Skin epidermis (tissue), 12 donors: ENCODE measurements at regions not wholly inside any gene's neighbourhood (a gene's known extent, or its start where the extent isn't known, plus 50 kb on each side); places are given as distances from the start of the nearest gene placed in this dataset.
"Not testable (repeated sequence)": the region's sequence is repeated elsewhere in the genome, so short reads cannot be mapped to it uniquely, and the experiment has no call there.

Source experiments
- H3K27ac ChIP-seq, 21 experiments: fragments of 200-600 bp; sonication (generic) in 11 of 21; one replicate each; pipeline ENCODE4 v1.5.0; 2020; ENCODE audit warnings: mild to moderate bottlenecking in 3 of 21, inconsistent platforms in 2 of 21, moderate library complexity in 2 of 21
- H3K4me3 ChIP-seq, 7 experiments: fragments of 200-600 bp; sonication (generic) in 2 of 7; one replicate each; pipeline ENCODE4 v1.5.0; 2020; ENCODE audit warnings: inconsistent platforms in 2 of 7, mild to moderate bottlenecking in 2 of 7, moderate library complexity in 1 of 7

- Histone ChIP-seq H3K4me3 (no peak overlapping the region), H3K27ac (no peak overlapping the region)
Measured at GRCh38 chr9:11103525-11103924, 490.7 kb upstream of the PTPRD start.

GRCh38 chr9:11107196-11107595, 494.4 kb upstream of the PTPRD start:
- Histone ChIP-seq H3K27ac (no peak overlapping the region), H3K4me3 (no peak overlapping the region)

GRCh38 chr9:11128156-11128555, 515.4 kb upstream of the PTPRD start:
- Histone ChIP-seq H3K27ac (no peak overlapping the region), H3K4me3 (no peak overlapping the region)

- H3K4me3 ChIP-seq: no peak overlapping the region
- H3K27ac ChIP-seq: no peak overlapping the region
Measured at GRCh38 chr9:11135851-11136250, 523.0 kb upstream of the PTPRD start.

DNA sequence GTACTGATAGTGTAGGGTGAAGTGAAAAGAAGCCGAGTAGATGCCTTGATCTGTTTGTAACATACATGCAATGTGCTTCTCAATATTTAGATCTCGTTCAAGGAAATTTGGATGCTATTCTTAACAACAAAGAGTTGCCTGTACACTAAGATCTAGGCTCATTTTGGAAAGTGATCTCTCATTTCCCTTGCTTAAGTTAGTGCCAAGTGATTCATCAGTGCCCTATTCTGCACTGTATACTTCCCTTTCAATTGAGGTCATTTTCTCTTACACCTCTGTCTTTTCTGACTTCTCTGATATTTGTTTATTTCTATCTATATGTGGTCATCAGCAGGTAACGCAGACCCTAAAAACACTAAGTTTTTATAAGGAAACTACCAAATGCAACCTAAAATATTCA, 528.6 kb upstream of the PTPRD start:
- no peak overlapping the region for H3K4me3 ChIP-seq

GRCh38 chr9:11142965-11143738, 530.4 kb upstream of the PTPRD start:
- H3K4me3 ChIP-seq: no peak overlapping the region
- no peak overlapping the region for H3K27ac ChIP-seq

More for the DNA sequence above, 528.6 kb upstream of the PTPRD start:
- H3K27ac ChIP-seq: no peak overlapping the region

DNA sequence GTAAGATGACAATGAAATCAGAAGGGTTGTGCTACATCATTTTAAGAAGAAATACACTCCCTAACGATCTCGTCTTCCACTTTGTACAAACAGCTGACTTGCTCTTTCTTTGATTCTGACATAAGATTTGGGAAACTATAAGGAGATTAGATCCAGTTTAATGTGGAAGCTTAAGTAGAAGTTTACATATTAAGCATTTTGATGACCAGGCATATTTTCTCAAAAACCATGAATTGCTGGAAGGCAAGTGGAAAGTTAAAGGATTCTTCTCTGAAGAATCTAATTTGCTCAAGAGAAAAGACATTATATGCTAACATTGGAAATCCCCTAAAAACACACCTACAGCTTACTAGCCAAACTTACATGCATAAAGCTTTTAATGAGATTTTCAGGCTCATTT, 531.9 kb upstream of the PTPRD start:
- H3K27ac ChIP-seq: no peak overlapping the region

DNA sequence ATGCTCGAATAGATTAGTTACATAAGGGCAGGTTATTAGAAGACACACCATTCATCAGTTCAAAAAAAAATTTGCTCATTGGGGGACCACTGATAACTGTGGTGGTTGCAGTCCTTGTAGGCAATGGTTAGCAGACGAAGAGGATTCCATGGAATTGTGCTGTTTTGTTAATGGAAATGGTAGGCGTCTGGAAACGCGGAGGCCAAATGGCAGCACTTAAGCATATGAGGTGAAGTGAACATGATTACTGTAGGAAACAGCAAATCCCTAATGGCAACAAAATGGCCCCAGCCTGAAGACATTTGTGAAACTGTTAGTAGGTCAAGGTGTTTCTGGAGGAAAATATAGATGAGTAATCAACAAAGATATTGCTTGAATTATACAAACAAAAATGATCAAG, 535.4 kb upstream of the PTPRD start:
- H3K4me3 ChIP-seq: no peak overlapping the region
- H3K27ac ChIP-seq: no peak overlapping the region

More for the DNA sequence above, 531.9 kb upstream of the PTPRD start:
- no peak overlapping the region for H3K4me3 ChIP-seq

- H3K4me3 ChIP-seq: no peak overlapping the region
Measured at GRCh38 chr9:11149065-11149464, 536.3 kb upstream of the PTPRD start.

GRCh38 chr9:11158063-11158462, 545.3 kb upstream of the PTPRD start:
- no peak overlapping the region for H3K4me3 ChIP-seq
- no peak overlapping the region for H3K27ac ChIP-seq

More at GRCh38 chr9:11149065-11149464, 536.3 kb upstream of the PTPRD start:
- no peak overlapping the region for H3K27ac ChIP-seq

DNA sequence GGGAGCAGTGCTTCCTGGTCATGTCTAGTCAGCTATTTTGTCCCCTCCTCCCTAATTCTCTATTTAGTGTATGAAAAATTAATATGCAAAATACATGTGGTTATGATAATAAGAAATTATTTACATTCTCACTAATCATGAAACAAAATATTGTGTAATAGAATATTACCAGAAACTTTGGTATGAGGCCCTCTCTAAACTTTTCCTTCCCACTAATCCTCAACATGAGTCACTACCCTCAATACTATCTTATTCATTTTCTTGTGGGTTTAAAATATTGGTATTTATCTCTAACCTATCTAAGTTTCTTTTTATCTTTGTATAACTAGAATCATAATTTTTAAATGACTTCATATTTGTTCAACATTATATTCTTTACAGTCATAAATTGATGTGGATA, 545.9 kb upstream of the PTPRD start:
- Histone ChIP-seq H3K4me3 (no peak overlapping the region), H3K27ac (no peak overlapping the region)

GRCh38 chr9:11159318-11159862, 546.6 kb upstream of the PTPRD start:
- no peak overlapping the region for H3K4me3 ChIP-seq
- H3K27ac ChIP-seq: no peak overlapping the region

GRCh38 chr9:11163843-11164242, 551.0 kb upstream of the PTPRD start:
- H3K4me3 ChIP-seq: no peak overlapping the region
- H3K27ac ChIP-seq: no peak overlapping the region

GRCh38 chr9:11182001-11182400, 569.2 kb upstream of the PTPRD start:
- Histone ChIP-seq H3K4me3 (no peak overlapping the region), H3K27ac (no peak overlapping the region)

- H3K4me3 ChIP-seq: no peak overlapping the region
- H3K27ac ChIP-seq: no peak overlapping the region
Measured at GRCh38 chr9:11190719-11191118, 577.9 kb upstream of the PTPRD start.

GRCh38 chr9:11192993-11193392, 580.2 kb upstream of the PTPRD start:
- H3K27ac ChIP-seq: no peak overlapping the region
- H3K4me3 ChIP-seq: no peak overlapping the region

GRCh38 chr9:11194246-11194645, 581.4 kb upstream of the PTPRD start:
- H3K27ac ChIP-seq: no peak overlapping the region

GRCh38 chr9:11196840-11197365, 584.1 kb upstream of the PTPRD start:
- H3K4me3 ChIP-seq, H3K27ac ChIP-seq: not testable (repeated sequence)

More at GRCh38 chr9:11194246-11194645, 581.4 kb upstream of the PTPRD start:
- no peak overlapping the region for H3K4me3 ChIP-seq

DNA sequence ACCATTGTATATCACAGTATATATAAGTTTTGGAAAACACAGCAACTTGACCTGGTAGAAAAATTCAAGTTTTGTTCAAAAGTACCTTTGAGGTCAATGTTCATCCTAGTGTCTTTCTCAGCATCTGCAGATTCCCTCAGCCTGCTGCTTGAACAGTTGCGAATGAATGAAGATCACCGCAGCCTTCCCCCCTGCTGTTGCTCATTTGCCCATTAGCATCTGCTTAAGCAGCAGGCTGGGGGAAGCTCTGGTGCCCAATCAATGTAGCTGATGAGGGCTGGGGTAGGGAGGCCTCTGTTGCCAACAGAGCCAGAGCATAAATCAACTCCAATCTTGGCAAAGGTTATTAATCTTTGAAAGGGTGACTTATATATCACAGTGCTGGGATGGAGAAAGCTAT, 586.5 kb upstream of the PTPRD start:
- no peak overlapping the region for H3K27ac ChIP-seq
- no peak overlapping the region for H3K4me3 ChIP-seq

DNA sequence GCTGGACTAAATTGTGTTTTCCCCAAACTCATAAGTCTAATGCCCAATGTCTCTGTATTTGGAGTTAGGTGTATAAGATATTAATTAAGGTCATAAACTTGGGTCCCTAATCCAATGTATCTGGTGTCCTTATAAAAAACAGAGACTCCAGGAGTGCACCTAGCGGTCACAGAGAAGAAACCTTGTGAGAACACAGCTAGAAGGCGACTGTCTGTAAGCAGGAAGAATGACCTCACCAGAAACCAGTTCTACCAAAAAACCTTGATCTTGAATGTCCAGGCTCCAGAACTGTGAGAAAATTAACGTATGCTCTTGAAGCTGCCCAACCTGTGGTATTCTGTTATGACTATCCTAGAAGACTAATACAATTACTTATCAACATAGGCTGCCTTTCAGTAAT, 591.7 kb upstream of the PTPRD start:
- Histone ChIP-seq H3K4me3 (no peak overlapping the region), H3K27ac (no peak overlapping the region)

GRCh38 chr9:11206925-11207324, 594.1 kb upstream of the PTPRD start:
- Histone ChIP-seq H3K4me3 (no peak overlapping the region), H3K27ac (no peak overlapping the region)
